ENCODE measurements at regions not wholly inside any gene's neighbourhood (a gene's known extent, or its start where the extent isn't known, plus 50 kb on each side); places are given as distances from the start of the nearest gene placed in this dataset.

GRCh38 chr6:145540741-145541140, 194.6 kb downstream of the EPM2A start:
- ATAC-seq (ENCODE audit: low read depth) (no peak), DNase-seq (no peak)
- ChIA-PET CTCF (no interaction called here), POLR2A (no interaction called here)
- Histone ChIP-seq H3K27me3 (replicated peaks in 1 of 4; ENCODE audit: control extremely low read depth in 1 of 4, control insufficient read depth in 3 of 4, insufficient read depth in 4 of 4, low read length in 3 of 4) (no peaks in the 10 kb centered on the region), H4K20me1 (ENCODE audit: control insufficient read depth, insufficient read depth, low read length, poor library complexity, severe bottlenecking) (no peaks in the 10 kb centered on the region), H2AFZ (ENCODE audit: insufficient read depth, low read depth, low read length, poor library complexity, severe bottlenecking) (no peak overlapping the region), H3K9ac (ENCODE audit: low read length) (no peak overlapping the region), H3K27ac (ENCODE audit: low read length in 2 of 2) (no peak overlapping the region), H3K4me2 (replicated peaks; ENCODE audit: low read depth, low read length, poor library complexity, severe bottlenecking) (no peak overlapping the region), H3K36me3 (replicated peaks in 1 of 2; ENCODE audit: control extremely low read depth in 1 of 2, control insufficient read depth in 1 of 2, extremely low read depth in 1 of 2, insufficient read depth in 2 of 2, low read length in 1 of 2) (no peaks in the 10 kb centered on the region), H3K79me2 (ENCODE audit: control insufficient read depth, insufficient read depth, low read length) (no peaks in the 10 kb centered on the region), H3K4me1 (ENCODE audit: control insufficient read depth in 2 of 2, insufficient read depth in 2 of 2, low read length in 2 of 2) (no peaks in the 10 kb centered on the region), H3K9me3 (ENCODE audit: control extremely low read depth in 1 of 3, control insufficient read depth in 2 of 3, insufficient read depth in 1 of 3, low read length in 2 of 3) (no peaks in the 10 kb centered on the region), H3K4me3 (ENCODE audit: control extremely low read depth in 1 of 5, extremely low read depth in 1 of 5, insufficient read depth in 1 of 5, low read depth in 2 of 5, low read length in 4 of 5) (no peak overlapping the region)
- intact Hi-C loops (cut with micrococcal nuclease), result no loop called here
- Mint-ChIP-seq H3K4me3 (no peak overlapping the region), H3K27ac (no peak overlapping the region), H3K27me3 (no peaks in the 10 kb centered on the region), H3K4me1 (no peaks in the 10 kb centered on the region), H3K9me3 (ENCODE audit: insufficient read depth) (no peaks in the 10 kb centered on the region)
- TF ChIP-seq EZH2 (IDR thresholded peaks at IDR 0.05; ENCODE audit: borderline replicate concordance, insufficient read depth, low read depth, low read length, poor library complexity, severe bottlenecking), result no peak
- no peak for TF ChIP-seq CTCF (IDR thresholded peaks at IDR 0.05)
- no CpG with 5 or more reads among the region's 2 CpGs for WGBS (ENCODE audit: insufficient coverage)

GRCh38 chr6:145544041-145544440, 191.3 kb downstream of the EPM2A start:
- TF ChIP-seq EZH2 (IDR thresholded peaks at IDR 0.05; ENCODE audit: borderline replicate concordance, insufficient read depth, low read depth, low read length, poor library complexity, severe bottlenecking) (no peak), CTCF (IDR thresholded peaks at IDR 0.05) (no peak)
- no peak overlapping the region for H3K4me2 ChIP-seq (replicated peaks; ENCODE audit: low read depth, low read length, poor library complexity, severe bottlenecking)
- WGBS (ENCODE audit: insufficient coverage), result 86% methylated on average over 1 of the region's 1 CpG
- H3K9ac ChIP-seq (ENCODE audit: low read length), result no peak overlapping the region
- Mint-ChIP-seq H3K4me1 (no peaks in the 10 kb centered on the region), H3K27me3 (no peaks in the 10 kb centered on the region), H3K27ac (no peak overlapping the region), H3K4me3 (no peak overlapping the region), H3K9me3 (ENCODE audit: insufficient read depth) (no peaks in the 10 kb centered on the region)
- no peak overlapping the region for H3K27ac ChIP-seq (ENCODE audit: low read length in 2 of 2)
- ChIA-PET CTCF (no interaction called here), POLR2A (no interaction called here)
- no peak for DNase-seq
- H2AFZ ChIP-seq (ENCODE audit: insufficient read depth, low read depth, low read length, poor library complexity, severe bottlenecking), result no peak overlapping the region
- ATAC-seq (ENCODE audit: low read depth), result no peak
- no peaks in the 10 kb centered on the region for H3K4me1 ChIP-seq (ENCODE audit: control insufficient read depth in 2 of 2, insufficient read depth in 2 of 2, low read length in 2 of 2)
- H3K36me3 ChIP-seq (replicated peaks in 1 of 2; ENCODE audit: control extremely low read depth in 1 of 2, control insufficient read depth in 1 of 2, extremely low read depth in 1 of 2, insufficient read depth in 2 of 2, low read length in 1 of 2), result no peaks in the 10 kb centered on the region
- no peaks in the 10 kb centered on the region for H4K20me1 ChIP-seq (ENCODE audit: control insufficient read depth, insufficient read depth, low read length, poor library complexity, severe bottlenecking)
- intact Hi-C loops (cut with micrococcal nuclease), result no loop called here
- H3K9me3 ChIP-seq (ENCODE audit: control extremely low read depth in 1 of 3, control insufficient read depth in 2 of 3, insufficient read depth in 1 of 3, low read length in 2 of 3), result no peaks in the 10 kb centered on the region
- no peaks in the 10 kb centered on the region for H3K79me2 ChIP-seq (ENCODE audit: control insufficient read depth, insufficient read depth, low read length)
- no peak overlapping the region for H3K4me3 ChIP-seq (ENCODE audit: control extremely low read depth in 1 of 5, extremely low read depth in 1 of 5, insufficient read depth in 1 of 5, low read depth in 2 of 5, low read length in 4 of 5)
- H3K27me3 ChIP-seq (replicated peaks in 1 of 4; ENCODE audit: control extremely low read depth in 1 of 4, control insufficient read depth in 3 of 4, insufficient read depth in 4 of 4, low read length in 3 of 4), result no peaks in the 10 kb centered on the region
